Eye (tissue), 1 donor: ENCODE measurements at regions not wholly inside any gene's neighbourhood (a gene's known extent, or its start where the extent isn't known, plus 50 kb on each side); places are given as distances from the start of the nearest gene placed in this dataset.
"Not testable (repeated sequence)": the region's sequence is repeated elsewhere in the genome, so short reads cannot be mapped to it uniquely, and the experiment has no call there.

Source experiments
- DNase-seq: peaks from one replicate; pipeline ENCODE4 v3.0.0-alpha.2; 2015

- DNase-seq = peak; percentile 91
Observed at GRCh38 chr20:16801919-16802651, 53.9 kb downstream of the OTOR start.

- DNase-seq = no peak
Observed at GRCh38 chr20:16802652-16802935, 54.4 kb downstream of the OTOR start.

- DNase-seq = peak; percentile 90
Observed at GRCh38 chr20:16803965-16804792, 56.0 kb downstream of the OTOR start.

GRCh38 chr20:16804793-16805187, 56.6 kb downstream of the OTOR start:
- DNase-seq = no peak

- no peak for DNase-seq
Observed at GRCh38 chr20:16806061-16806460, 57.9 kb downstream of the OTOR start.

DNA sequence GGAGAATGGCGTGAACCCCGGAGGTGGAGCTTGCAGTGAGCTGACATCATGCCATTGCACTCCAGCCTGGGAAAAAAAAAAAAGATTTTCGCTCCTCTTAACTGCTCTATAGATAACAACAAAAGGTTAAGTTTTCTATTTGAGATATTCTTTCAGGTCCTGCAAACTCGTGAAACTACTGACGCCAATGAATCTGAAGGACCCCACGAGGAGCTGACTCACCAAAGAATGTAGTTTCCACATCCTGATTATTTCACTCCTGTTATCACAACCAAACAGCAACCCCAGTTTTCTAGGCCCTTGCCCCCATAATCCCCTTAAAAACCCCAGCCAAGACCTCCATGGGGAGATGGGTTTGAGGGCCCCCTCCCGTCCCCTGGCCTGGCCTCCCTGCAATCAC, 58.7 kb downstream of the OTOR start:
- DNase-seq = no peak

DNA sequence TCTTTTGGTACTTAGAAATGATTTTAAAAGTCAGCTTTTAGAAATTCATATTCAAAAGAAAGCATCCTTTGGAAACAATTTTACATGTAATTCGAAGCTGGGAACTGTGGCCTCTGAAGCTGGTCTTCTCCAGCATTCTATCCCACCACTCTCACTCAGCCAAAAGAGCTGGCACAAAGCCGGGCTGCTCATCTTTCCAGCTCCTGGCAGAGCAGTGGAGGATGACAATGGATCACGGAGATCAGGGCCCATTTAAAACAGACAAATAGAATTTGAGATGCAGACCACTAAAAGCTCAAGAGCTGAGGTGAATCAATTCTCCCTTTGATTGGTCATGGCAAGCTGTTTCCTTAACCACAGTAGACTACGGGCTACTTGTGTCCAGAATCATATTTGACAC, 60.6 kb downstream of the OTOR start:
- no peak for DNase-seq

DNA sequence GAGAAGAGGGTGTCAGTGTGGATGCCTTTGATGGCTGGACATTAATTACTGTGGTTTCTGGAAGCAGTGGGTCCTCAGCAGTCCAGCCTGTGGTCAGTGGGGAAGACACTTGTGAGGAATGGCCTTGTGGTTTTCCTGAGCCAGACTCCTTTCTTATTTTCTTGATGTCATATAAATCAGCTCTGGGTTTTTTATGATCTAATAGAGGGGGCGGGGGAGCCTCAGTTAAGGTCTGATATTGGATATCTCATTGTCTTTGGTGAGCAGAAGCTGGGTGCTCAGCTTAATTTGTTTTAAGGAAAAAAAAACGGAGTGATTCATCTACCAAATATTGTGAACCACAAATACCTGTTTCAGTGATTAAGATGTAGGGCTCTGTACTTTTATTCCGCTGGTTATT, 62.1 kb downstream of the OTOR start:
- no peak for DNase-seq

GRCh38 chr20:16816192-16816591, 68.0 kb downstream of the OTOR start:
- DNase-seq = no peak

DNA sequence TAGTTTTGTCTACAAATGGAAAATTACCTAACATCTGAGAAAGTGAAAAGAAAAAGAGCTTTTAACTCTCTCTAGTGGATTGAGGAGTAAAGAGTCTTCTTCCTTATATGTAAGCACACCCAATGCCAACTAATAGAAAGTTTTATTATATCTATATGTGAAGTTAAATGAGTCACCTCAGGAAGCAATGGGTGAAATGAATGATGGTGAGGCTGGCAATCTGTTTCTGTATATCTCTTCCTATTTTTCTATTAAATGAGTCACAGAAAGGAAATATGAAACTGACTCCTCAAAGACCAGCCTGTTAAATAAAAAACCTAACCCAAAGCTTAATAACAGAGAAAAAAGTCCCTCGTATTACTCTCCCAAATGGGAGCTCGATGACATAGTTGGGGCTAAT, 71.3 kb downstream of the OTOR start:
- DNase-seq = no peak

DNA sequence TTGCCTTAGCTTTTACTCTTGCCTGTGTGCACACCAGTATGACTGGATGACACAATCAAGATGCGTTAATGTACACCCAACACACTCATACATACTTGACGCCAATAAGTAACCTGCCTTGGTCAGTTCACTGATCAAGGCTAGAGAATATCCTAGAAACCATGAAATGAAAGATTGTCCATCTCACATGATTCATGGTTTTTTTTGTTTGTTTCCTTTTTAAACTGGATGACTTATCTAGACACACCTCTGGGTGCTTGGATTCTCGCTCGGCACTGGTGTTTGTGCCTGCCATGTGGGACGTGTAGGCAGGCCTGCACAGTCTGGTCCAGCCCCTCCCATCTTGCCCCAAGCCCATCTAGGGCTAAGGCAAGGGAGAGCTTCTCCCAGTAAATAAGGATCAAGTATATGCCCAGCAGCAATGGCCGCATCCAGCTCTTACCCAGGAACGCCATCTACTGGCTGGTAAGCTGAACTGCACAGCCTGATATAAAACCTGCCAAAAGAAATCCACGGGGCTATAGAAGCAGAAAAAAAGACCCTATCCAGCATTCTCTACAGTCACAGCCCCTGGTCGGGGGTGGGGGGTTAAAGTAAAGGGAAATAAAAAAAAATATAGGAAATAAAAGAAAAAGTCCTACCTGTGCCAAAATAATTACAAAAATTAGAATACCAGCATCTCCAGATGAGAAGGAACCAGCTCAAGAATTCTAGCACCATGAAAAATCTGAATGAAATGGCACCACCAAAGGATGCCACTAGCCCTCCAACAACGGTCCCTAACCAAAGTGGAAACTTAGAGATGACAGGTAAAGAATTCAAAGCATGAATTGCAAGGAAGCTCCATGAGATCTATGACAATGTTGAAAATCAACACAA, 73.3 kb downstream of the OTOR start:
- peak; percentile 24 for DNase-seq

GRCh38 chr20:16824664-16825063, 76.5 kb downstream of the OTOR start:
- no peak for DNase-seq

- DNase-seq = no peak
Observed at GRCh38 chr20:16828666-16829305, 80.6 kb downstream of the OTOR start.

GRCh38 chr20:16835690-16836089, 87.5 kb downstream of the OTOR start:
- not testable (repeated sequence) for DNase-seq

DNA sequence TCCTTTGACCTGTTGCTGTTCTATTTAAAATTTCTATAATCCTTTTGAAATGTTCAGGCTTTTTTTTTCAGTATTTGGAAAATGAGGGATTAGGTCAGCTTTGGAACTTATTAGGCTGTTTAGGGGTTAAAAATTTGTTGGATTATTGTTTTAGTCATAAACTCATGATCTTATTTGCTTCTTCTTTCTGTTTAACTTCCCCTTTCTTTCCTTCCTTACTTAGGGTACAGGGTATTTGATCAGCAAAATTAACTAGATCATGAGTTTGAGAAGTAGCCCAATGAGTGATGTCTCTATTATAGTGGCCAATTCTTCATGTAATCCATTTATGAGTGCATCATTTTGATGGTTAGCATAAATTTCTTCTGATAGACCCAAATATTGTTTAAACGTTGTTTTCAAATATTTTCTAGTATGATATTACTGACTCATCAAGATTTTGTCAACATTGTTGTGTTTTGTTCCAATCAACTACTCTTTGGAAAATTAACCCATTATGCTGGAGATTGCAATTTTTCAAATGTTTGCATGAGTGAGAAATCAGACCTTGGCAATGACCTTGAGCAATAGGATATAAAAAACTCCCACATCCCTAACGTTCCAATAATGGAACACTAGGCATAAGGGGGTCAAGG, 94.4 kb downstream of the OTOR start:
- DNase-seq = no peak

DNA sequence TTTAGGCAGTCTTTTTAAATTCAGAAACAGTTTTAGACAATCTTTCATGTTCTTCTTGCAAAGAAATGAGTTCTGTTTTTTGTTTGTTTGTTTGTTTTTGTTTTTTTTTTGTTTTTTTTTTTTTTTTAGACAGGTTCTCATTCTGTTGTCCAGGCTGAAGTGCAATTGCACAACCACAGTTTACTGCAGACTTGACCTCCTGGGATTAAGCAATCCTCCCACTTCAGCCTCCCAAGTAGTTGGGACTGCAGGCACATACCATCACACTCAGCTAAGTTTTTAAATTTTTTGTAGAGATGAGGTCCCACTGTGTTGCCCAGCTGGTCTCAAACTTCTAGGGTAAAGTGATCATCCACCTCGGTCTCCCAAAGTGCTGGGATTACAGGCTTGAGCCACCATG, 96.2 kb downstream of the OTOR start:
- DNase-seq = no peak

- DNase-seq = no peak
Observed at GRCh38 chr20:16846006-16846405, 97.8 kb downstream of the OTOR start.

DNA sequence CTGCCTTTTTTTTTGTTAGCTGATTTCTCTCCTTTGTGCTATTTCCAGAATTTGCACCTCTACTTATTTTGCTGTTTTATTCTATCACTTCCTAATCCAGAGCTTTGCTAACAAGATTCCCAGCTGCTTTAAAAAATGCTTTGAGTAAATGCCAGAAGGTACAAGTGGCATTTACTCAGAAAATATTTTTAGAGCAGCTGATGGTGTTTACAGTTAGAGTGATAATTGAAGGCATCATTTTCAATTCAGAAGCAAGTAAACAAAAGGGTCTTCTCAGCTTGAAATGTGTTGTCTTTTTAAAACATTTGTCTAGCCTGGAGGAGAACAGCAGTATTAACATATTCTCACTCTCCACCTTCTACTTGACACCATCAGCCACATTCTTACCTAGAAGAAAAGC, 99.9 kb downstream of the OTOR start:
- no peak for DNase-seq

DNA sequence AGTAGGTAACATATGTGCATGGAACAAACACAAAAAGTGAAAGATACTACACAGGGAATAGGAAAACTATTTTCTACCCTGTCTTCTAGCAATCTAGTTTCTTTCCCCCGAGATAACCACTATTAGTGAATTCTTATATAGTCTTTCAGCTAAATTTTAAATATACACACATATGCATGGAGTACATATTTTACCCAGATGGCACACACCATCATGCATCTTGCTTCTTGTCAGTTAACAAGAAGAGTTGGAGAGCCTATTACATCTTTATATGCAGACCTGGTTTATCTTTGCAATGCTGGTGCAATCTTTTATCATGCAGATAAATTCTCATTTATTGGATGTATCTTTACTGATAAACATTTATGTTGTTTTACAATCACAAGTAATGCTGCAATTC, 100.4 kb downstream of the OTOR start:
- DNase-seq = no peak

DNA sequence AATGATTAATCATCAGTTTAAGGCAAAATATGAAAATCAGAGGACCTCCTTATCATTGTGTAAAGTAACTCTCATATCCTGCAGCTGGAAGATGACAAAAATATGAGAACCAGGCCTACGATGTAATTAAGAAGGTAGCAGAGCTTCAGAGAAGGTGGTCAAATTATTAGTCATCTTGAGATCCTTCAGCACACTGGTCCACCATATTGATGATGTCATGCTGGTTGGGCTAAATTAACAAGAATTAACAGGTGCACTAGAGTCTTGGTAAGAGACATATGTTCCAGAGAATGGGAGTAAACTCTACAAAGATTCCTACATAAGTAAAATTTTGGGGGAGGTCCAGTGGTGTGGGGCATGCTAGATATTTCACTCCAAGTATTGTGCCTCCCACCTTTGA, 112.8 kb downstream of the OTOR start:
- DNase-seq = no peak

- DNase-seq = no peak
Observed at GRCh38 chr20:16861708-16862107, 113.5 kb downstream of the OTOR start.

DNA sequence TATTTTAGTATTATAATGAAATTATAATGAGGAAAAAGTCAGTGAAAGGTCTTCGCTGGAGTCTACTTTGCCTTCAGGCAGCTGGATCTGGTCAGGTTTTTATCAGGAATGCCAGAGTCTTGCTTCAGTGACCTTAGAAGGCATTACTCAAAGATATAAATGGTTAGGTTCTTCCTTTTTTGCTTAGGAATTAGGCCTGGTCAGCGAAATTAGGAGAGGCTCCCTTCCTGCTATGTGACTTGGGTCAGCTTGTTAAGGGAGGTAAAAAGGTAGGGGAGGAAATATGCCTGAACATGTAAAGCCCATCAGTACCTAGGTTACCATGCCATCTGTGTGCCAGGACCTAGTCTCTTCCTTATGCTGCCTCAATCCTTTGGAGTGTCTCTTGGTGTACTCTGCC, 115.1 kb downstream of the OTOR start:
- no peak for DNase-seq

DNA sequence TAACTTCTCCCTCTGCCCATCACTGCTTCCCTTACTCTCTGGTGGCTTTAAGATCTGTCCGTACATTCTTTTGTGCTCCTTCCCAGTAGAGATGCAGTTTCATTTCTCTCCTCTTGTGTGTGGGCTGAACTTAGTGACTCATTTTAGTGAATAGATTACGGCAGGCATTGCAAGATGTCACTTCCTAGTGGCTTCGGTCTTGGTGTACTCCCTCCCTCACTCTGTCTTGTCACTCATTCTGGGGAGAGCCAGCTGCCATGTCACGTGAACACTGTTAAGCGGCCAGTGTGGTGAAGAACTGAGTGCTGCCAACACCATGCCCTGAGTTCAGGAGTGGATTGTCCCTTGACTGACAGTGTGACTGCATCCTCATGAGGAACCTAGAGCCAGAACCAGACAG, 115.9 kb downstream of the OTOR start:
- DNase-seq = no peak
